PC-9 (cell line): ENCODE measurements at regions not wholly inside any gene's neighbourhood (a gene's known extent, or its start where the extent isn't known, plus 50 kb on each side); places are given as distances from the start of the nearest gene placed in this dataset.

Experiments
- BruUV-seq: library from RNA; stranded (reverse); fragments of 400-500 nt; replicated peaks from 2 replicates; lab custom pipeline; 2021; lab: Mats Ljungman, UMichigan
- CTCF ChIA-PET: fragments of 300-600 bp; sonication (Branson Sonifier 250); formaldehyde crosslinking; loops from one replicate; lab custom pipeline; 2022; ENCODE audit warnings: antibody characterized with exemption; lab: Charles Lee
- POLR2A ChIA-PET: fragments of 300-600 bp; sonication (Branson Sonifier 250); formaldehyde crosslinking; loops from one replicate; lab custom pipeline; 2022; ENCODE audit warnings: antibody characterized with exemption; ENCODE audit not compliant: unreplicated experiment; lab: Charles Lee
- DNase-seq, 2 experiments: peaks; one replicate each; pipeline versions ENCODE4 v3.0.0 to v3.0.0-alpha.2; 2015 to 2022; ENCODE audit warnings: mixed read lengths in 1 of 2
- H2AFZ ChIP-seq: fragments of 200-600 bp; sonication (generic); 2 replicates; pipeline ENCODE4 v1.8.1; 2017; ENCODE audit warnings: antibody characterized with exemption
- H3F3A ChIP-seq: fragments of 200-600 bp; sonication (generic); 2 replicates; pipeline ENCODE4 v1.8.1; 2017; ENCODE audit warnings: antibody characterized with exemption, mild to moderate bottlenecking, low read depth; ENCODE audit not compliant: insufficient read depth
- H3K27ac ChIP-seq: fragments of 200-600 bp; sonication (generic); 2 replicates; pipeline ENCODE4 v1.6.1; 2016; ENCODE audit warnings: mixed run types
- H3K27me3 ChIP-seq: fragments of 200-600 bp; sonication (generic); 2 replicates; pipeline ENCODE4 v1.6.1; 2016; ENCODE audit warnings: low read depth, mixed run types; ENCODE audit not compliant: insufficient read depth
- H3K36me3 ChIP-seq: fragments of 200-600 bp; sonication (generic); 2 replicates; pipeline ENCODE4 v1.6.1; 2016; ENCODE audit warnings: low read depth, mixed run types
- H3K4me1 ChIP-seq: fragments of 200-600 bp; sonication (generic); replicated peaks from 2 replicates; pipeline ENCODE4 v1.6.1; 2016; ENCODE audit warnings: mixed run types; ENCODE audit not compliant: insufficient read depth
- H3K4me2 ChIP-seq: fragments of 200-600 bp; sonication (generic); 2 replicates; pipeline ENCODE4 v1.6.1; 2017; ENCODE audit warnings: mixed run types
- H3K4me3 ChIP-seq: fragments of 200-600 bp; sonication (generic); 2 replicates; pipeline ENCODE4 v1.6.1; 2016; ENCODE audit warnings: mixed run types
- H3K79me2 ChIP-seq: fragments of 200-600 bp; sonication (generic); 2 replicates; pipeline ENCODE4 v1.6.1; 2017; ENCODE audit warnings: low read depth, mixed run types
- H3K9me2 ChIP-seq: fragments of 200-600 bp; sonication (generic); 2 replicates; pipeline ENCODE4 v1.8.1; 2017; ENCODE audit warnings: mild to moderate bottlenecking; ENCODE audit not compliant: insufficient read depth
- H3K9me3 ChIP-seq: fragments of 200-600 bp; sonication (generic); 2 replicates; pipeline ENCODE4 v1.8.1; 2016; ENCODE audit warnings: low read depth; ENCODE audit not compliant: insufficient read depth
- H4K20me1 ChIP-seq: fragments of 200-600 bp; sonication (generic); 2 replicates; pipeline ENCODE4 v1.8.1; 2017; ENCODE audit not compliant: insufficient read depth
- CTCF ChIP-seq: fragments of 200-600 bp; sonication (generic); conservative IDR thresholded peaks from 2 replicates; pipeline ENCODE4 v1.6.1; 2017; ENCODE audit warnings: mixed run types, antibody characterized with exemption, mild to moderate bottlenecking, moderate library complexity
- EZH2 ChIP-seq: fragments of 200-600 bp; sonication (generic); IDR thresholded peaks from 2 replicates; pipeline ENCODE4 v1.8.0; 2017; ENCODE audit warnings: antibody characterized with exemption, low read depth
- intact Hi-C: fragments of 100-400 bp; cut with micrococcal nuclease; formaldehyde crosslinking; loops from one replicate; pipeline ENCODE4 v1.10.0; 2022; ENCODE audit not compliant: unreplicated experiment

GRCh38 chr10:57169597-57169996 is 808.5 kb upstream of the ZWINT start:
- POLR2A ChIA-PET = no interaction called here
- Histone ChIP-seq H3K9me2 (no peaks in the 10 kb centered on the region), H3F3A (no peaks in the 10 kb centered on the region), H3K4me1 (no peaks in the 10 kb centered on the region), H3K4me2 (no peak overlapping the region), H3K27me3 (no peaks in the 10 kb centered on the region), H3K79me2 (no peaks in the 10 kb centered on the region), H2AFZ (no peak overlapping the region), H4K20me1 (no peaks in the 10 kb centered on the region), H3K36me3 (no peaks in the 10 kb centered on the region), H3K4me3 (no peak overlapping the region), H3K9me3 (no peaks in the 10 kb centered on the region), H3K27ac (no peak overlapping the region)
- TF ChIP-seq CTCF = no peak
- no peak for TF ChIP-seq EZH2
- intact Hi-C loops = no loop called here
- CTCF ChIA-PET = no interaction called here
- DNase-seq = no peak
- no TSS peak for BruUV-seq

- ChIA-PET CTCF (no interaction called here), POLR2A (no interaction called here)
- Histone ChIP-seq H3K27ac (no peak overlapping the region), H3K27me3 (no peaks in the 10 kb centered on the region), H4K20me1 (no peaks in the 10 kb centered on the region), H3K9me2 (no peaks in the 10 kb centered on the region), H3K79me2 (no peaks in the 10 kb centered on the region), H2AFZ (no peak overlapping the region), H3K36me3 (no peaks in the 10 kb centered on the region), H3K4me2 (no peak overlapping the region), H3K4me1 (no peaks in the 10 kb centered on the region), H3K9me3 (no peaks in the 10 kb centered on the region), H3K4me3 (no peak overlapping the region), H3F3A (no peaks in the 10 kb centered on the region)
- no TSS peak for BruUV-seq
- no peak for TF ChIP-seq EZH2
- TF ChIP-seq CTCF = no peak
- DNase-seq = no peak
- intact Hi-C loops = no loop called here
Measured at GRCh38 chr10:57168611-57169240, 807.7 kb upstream of the ZWINT start.

GRCh38 chr10:57165671-57166070 is 804.6 kb upstream of the ZWINT start:
- ChIA-PET POLR2A (no interaction called here), CTCF (no interaction called here)
- no peak overlapping the region for H2AFZ ChIP-seq
- H3K9me3 ChIP-seq = no peaks in the 10 kb centered on the region
- H3K36me3 ChIP-seq = no peaks in the 10 kb centered on the region
- no TSS peak for BruUV-seq
- no peak overlapping the region for H3K27ac ChIP-seq
- H3K27me3 ChIP-seq = no peaks in the 10 kb centered on the region
- H3K4me1 ChIP-seq = no peaks in the 10 kb centered on the region
- no peaks in the 10 kb centered on the region for H3K9me2 ChIP-seq
- no peak overlapping the region for H3K4me3 ChIP-seq
- H3F3A ChIP-seq = no peaks in the 10 kb centered on the region
- intact Hi-C loops = no loop called here
- no peak for DNase-seq
- H3K4me2 ChIP-seq = no peak overlapping the region
- no peaks in the 10 kb centered on the region for H3K79me2 ChIP-seq
- TF ChIP-seq EZH2 (no peak), CTCF (no peak)
- no peaks in the 10 kb centered on the region for H4K20me1 ChIP-seq
